Germinal center (tissue), 1 donor: ENCODE measurements at regions not wholly inside any gene's neighbourhood (a gene's known extent, or its start where the extent isn't known, plus 50 kb on each side); places are given as distances from the start of the nearest gene placed in this dataset.

Experiments used
- DNase-seq: peaks from one replicate; pipeline ENCODE4 v3.0.0; 2012; ENCODE audit warnings: mixed read lengths, low spot score

GRCh38 chr3:27590437-27591298, 106.5 kb upstream of the SLC4A7 start:
- DNase-seq = no peak

GRCh38 chr3:27589795-27590194, 105.6 kb upstream of the SLC4A7 start:
- no peak for DNase-seq

DNA sequence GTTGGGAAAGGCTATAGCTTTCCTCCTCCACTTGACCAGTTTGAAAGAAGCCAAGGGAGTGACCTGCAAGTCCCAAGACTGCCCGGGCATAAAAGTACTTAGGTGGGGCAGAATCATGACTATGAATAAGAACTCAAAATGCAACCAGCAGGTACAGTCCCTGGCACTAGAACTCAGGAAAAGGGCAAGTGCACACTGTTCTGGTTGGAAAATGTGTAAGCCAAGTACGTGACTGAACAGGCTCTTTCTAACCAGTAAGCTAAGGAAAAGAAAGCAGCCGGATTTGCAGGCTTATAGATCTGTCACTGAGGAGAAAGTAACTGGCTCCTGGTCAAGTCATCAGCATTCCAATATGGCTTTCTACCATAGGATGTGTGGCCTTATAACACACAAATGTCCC, 101.2 kb upstream of the SLC4A7 start:
- no peak for DNase-seq

DNA sequence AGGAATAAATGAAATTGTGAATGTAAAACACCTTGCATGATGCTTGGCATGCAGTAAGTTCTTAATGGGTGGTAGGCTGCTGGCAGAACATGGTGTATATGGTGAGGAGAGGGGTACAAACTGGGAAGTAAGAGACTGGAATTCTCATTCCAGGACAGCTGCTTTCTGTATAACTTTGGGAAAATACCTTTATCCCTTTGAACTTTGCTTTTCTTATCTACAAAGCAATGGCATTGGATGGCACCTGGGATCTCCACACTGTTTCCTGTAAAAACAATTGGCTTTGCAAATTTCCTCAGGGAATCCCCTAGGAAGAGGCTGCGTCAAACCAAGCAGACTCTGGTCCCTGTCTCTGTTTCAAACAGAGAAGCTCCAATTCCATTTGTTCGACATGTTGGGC, 100.7 kb upstream of the SLC4A7 start:
- DNase-seq = no peak

GRCh38 chr3:27581852-27582251, 97.7 kb upstream of the SLC4A7 start:
- DNase-seq = no peak

- no peak for DNase-seq
These were observed 93.8 kb upstream of the SLC4A7 start for GRCh38 chr3:27578032-27578431.

DNA sequence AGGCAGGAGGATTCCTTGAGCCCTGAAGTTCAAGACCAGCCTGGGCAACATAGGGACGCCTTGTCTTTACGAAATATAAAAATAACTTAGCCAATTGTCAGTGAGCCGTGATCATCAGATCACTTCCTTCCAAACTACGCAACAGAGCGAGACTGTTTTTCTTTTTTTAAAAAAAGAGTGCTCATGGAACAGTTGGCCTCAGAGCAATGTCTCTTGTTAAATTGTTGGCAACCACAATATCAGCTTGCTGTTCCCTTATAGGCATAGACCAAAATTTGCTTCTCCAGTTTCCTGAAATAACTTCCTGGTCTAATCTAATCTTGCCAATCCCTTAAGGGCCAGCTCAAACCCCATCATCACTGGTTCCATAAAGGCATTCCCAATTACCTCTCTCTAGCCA, 93.3 kb upstream of the SLC4A7 start:
- no peak for DNase-seq

DNA sequence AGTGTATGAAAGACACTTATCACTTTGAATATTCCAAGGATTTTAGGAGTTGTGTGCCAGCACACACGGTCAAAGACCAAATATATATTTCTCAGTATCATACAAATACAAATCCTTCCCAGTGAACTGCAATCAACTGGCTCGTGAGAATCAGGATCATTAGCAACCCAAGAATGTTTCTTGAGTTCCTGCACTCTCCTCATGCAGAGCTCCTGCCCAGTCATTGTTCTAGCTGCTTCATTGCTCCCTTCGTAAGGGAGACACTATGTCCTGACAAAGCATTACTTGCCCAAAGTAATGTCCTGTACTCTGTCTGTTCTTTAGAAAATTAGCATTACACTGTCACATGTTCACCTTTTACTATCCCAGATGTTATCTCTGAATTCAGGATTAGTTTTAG, 92.0 kb upstream of the SLC4A7 start:
- DNase-seq = no peak

GRCh38 chr3:27575499-27575898, 91.3 kb upstream of the SLC4A7 start:
- DNase-seq = no peak

- DNase-seq = no peak
These were observed 90.2 kb upstream of the SLC4A7 start for GRCh38 chr3:27574438-27574795.

DNA sequence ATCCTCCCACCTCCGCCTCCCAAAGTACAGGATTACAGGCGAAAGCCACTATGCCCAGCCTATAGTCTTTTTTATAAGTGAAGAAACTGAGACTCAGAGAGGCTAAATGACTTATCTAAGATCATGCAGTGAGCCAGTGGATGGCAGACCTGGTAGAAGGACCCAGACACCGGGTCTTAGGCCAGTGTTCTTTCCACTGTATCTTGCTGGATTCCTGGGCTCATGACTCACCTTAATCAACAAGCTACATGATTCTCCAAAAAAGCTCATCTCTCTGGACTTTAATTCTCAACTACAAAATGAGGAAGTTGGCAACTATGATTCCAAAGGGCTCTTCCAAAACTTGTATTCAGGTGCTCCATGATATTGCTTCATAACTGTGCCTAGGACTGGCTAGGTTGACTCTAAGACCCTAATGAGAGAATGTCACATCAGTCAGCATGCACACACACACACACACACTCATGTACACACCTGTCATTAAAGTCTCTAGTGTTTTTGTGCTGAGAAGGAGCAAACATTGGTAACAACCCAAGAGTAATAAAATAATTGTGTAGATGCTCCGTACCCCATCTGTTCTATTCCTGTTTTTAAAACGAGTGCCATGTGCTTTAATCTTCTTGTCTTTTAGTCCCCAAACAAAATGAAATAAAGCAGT, 89.7 kb upstream of the SLC4A7 start:
- no peak for DNase-seq

GRCh38 chr3:27573138-27573537, 89.0 kb upstream of the SLC4A7 start:
- DNase-seq = no peak

- no peak for DNase-seq
These were observed 87.2 kb upstream of the SLC4A7 start for GRCh38 chr3:27571345-27571744.

GRCh38 chr3:27570421-27571106, 86.4 kb upstream of the SLC4A7 start:
- DNase-seq = no peak

GRCh38 chr3:27568393-27568792, 84.2 kb upstream of the SLC4A7 start:
- DNase-seq = no peak

GRCh38 chr3:27567251-27567650, 83.1 kb upstream of the SLC4A7 start:
- no peak for DNase-seq

DNA sequence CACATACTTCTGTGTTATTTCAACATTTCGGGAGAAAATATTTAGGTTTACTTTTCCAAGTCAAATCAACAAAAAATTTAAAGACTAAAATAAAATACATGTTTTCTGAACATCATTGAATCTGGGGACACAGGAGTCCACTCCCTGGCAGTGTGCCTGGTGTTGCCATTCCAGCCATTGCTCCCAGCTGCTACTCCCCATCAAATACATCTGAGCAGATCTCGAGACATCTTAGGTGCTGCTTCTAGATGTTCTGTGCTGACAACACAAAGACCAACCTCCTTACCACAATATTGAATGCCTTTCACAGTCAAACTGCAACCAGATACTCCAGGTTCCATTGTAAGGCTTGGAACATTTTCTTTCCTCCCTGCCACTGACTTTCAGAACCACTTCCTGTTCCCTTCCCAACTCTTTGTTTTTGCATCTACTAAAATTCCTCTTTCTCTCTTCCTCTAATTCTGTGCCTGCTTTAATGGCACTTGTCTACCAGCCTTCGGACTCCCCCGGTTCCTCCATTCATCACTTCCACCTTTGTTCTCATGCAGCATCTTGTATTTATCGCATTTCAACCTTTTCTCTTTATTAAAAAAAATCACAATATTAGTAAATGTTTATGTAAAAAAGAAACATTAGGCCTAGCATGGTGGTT, 81.1 kb upstream of the SLC4A7 start:
- no peak for DNase-seq

GRCh38 chr3:27561576-27561975, 77.4 kb upstream of the SLC4A7 start:
- no peak for DNase-seq

- no peak for DNase-seq
These were observed 76.4 kb upstream of the SLC4A7 start for GRCh38 chr3:27560484-27561056.

- DNase-seq = no peak
These were observed 75.7 kb upstream of the SLC4A7 start for GRCh38 chr3:27559835-27560234.

GRCh38 chr3:27559381-27559780, 75.2 kb upstream of the SLC4A7 start:
- no peak for DNase-seq

DNA sequence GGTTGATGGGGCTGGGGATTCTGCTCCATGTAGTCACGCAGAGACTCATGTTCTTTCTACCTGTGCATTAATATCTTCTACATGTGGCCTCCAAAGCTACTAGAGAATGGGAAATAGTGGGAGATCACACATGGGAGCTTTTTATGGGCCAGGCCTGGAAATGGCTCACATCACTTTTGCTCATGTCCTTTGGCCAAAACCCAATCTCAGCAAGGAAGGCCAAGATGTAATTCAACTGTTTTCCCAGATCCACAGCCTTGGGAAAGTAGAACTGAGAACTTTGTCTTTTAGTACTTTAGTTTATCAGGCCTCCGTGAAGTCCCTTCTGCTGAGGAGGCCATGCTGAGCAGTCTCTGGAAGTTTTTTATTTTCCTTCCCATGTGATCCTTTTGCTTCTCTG, 73.2 kb upstream of the SLC4A7 start:
- DNase-seq = no peak
